ENCODE measurements at regions not wholly inside any gene's neighbourhood (a gene's known extent, or its start where the extent isn't known, plus 50 kb on each side); places are given as distances from the start of the nearest gene placed in this dataset.

- Histone ChIP-seq H3K9me3 (no peaks in the 10 kb centered on the region), H3K27me3 (no peaks in the 10 kb centered on the region), H3K36me3 (no peaks in the 10 kb centered on the region), H3K27ac (no peak overlapping the region), H3K4me3 (no peak overlapping the region), H3K4me1 (no peaks in the 10 kb centered on the region)
- TF ChIP-seq POLR2A (IDR thresholded peaks at IDR 0.05) (no peak), EP300 (IDR thresholded peaks at IDR 0.05) (no peak), POLR2AphosphoS5 (IDR thresholded peaks at IDR 0.05) (no peak), CTCF (IDR thresholded peaks at IDR 0.05) (no peak)
- intact Hi-C loops (cut with DNase I), result no loop called here
- 13 to 31% methylated on average over 9 of the region's 9 CpGs for WGBS, 2 donors
- DNase-seq, result no peak
Observed at GRCh38 chr10:123472606-123473005, 193.5 kb upstream of the GPR26 start.

GRCh38 chr10:123474700-123475099 lies 191.5 kb upstream of the GPR26 start:
- H3K27me3 ChIP-seq, result no peaks in the 10 kb centered on the region
- no peak overlapping the region for H3K27ac ChIP-seq
- TF ChIP-seq EP300 (IDR thresholded peaks at IDR 0.05) (no peak), CTCF (IDR thresholded peaks at IDR 0.05) (no peak), POLR2AphosphoS5 (IDR thresholded peaks at IDR 0.05) (no peak), POLR2A (IDR thresholded peaks at IDR 0.05) (no peak)

GRCh38 chr10:123475466-123475865 lies 190.7 kb upstream of the GPR26 start:
- intact Hi-C loops (cut with DNase I), result no loop called here
- TF ChIP-seq POLR2A (IDR thresholded peaks at IDR 0.05) (no peak), POLR2AphosphoS5 (IDR thresholded peaks at IDR 0.05) (no peak), CTCF (IDR thresholded peaks at IDR 0.05) (no peak), EP300 (IDR thresholded peaks at IDR 0.05) (no peak)
- no peak overlapping the region for H3K4me3 ChIP-seq
- no peaks in the 10 kb centered on the region for H3K27me3 ChIP-seq
- 16 to 42% methylated on average over 2 of the region's 2 CpGs for WGBS, 2 donors
- H3K36me3 ChIP-seq, result no peaks in the 10 kb centered on the region
- no peak for DNase-seq
- H3K4me1 ChIP-seq, result no peaks in the 10 kb centered on the region
- no peak overlapping the region for H3K27ac ChIP-seq
- H3K9me3 ChIP-seq, result no peaks in the 10 kb centered on the region

More at GRCh38 chr10:123474700-123475099, 191.5 kb upstream of the GPR26 start:
- Histone ChIP-seq H3K4me1 (no peaks in the 10 kb centered on the region), H3K9me3 (no peaks in the 10 kb centered on the region), H3K4me3 (no peak overlapping the region), H3K36me3 (no peaks in the 10 kb centered on the region)
- intact Hi-C loops (cut with DNase I), result no loop called here
- WGBS, 2 donors, result 75 to 83% methylated on average over 4 of the region's 4 CpGs
- DNase-seq, result no peak

- 58 to 67% methylated on average over 2 of the region's 2 CpGs for WGBS, 2 donors
- TF ChIP-seq EP300 (IDR thresholded peaks at IDR 0.05) (no peak), POLR2A (IDR thresholded peaks at IDR 0.05) (no peak), CTCF (IDR thresholded peaks at IDR 0.05) (no peak), POLR2AphosphoS5 (IDR thresholded peaks at IDR 0.05) (no peak)
- Histone ChIP-seq H3K4me3 (no peak overlapping the region), H3K4me1 (no peaks in the 10 kb centered on the region), H3K27ac (no peak overlapping the region), H3K27me3 (no peaks in the 10 kb centered on the region), H3K9me3 (no peaks in the 10 kb centered on the region), H3K36me3 (no peaks in the 10 kb centered on the region)
- intact Hi-C loops (cut with DNase I), result no loop called here
- DNase-seq, result peak; percentile 13
Observed at GRCh38 chr10:123478116-123478515, 188.0 kb upstream of the GPR26 start.

GRCh38 chr10:123479640-123480039 lies 186.5 kb upstream of the GPR26 start:
- intact Hi-C loops (cut with DNase I), result no loop called here
- no peaks in the 10 kb centered on the region for H3K9me3 ChIP-seq
- no peak overlapping the region for H3K4me3 ChIP-seq
- TF ChIP-seq POLR2AphosphoS5 (IDR thresholded peaks at IDR 0.05), result no peak
- no peak for TF ChIP-seq POLR2A (IDR thresholded peaks at IDR 0.05)
- TF ChIP-seq EP300 (IDR thresholded peaks at IDR 0.05), result no peak
- TF ChIP-seq CTCF (IDR thresholded peaks at IDR 0.05), result no peak
- H3K27me3 ChIP-seq, result no peaks in the 10 kb centered on the region
- H3K27ac ChIP-seq, result no peak overlapping the region
- no peaks in the 10 kb centered on the region for H3K4me1 ChIP-seq
- WGBS, 2 donors, result 50 to 68% methylated on average over 4 of the region's 4 CpGs
- no peak for DNase-seq
- no peaks in the 10 kb centered on the region for H3K36me3 ChIP-seq

Measured in sigmoid colon (tissue), 6 donors.